K562 (cell line): ENCODE measurements at regions not wholly inside any gene's neighbourhood (a gene's known extent, or its start where the extent isn't known, plus 50 kb on each side); places are given as distances from the start of the nearest gene placed in this dataset.
A peak's percentile ranks its signal among the peaks of the same experiment; 100 is the strongest.

Source experiments
- ARID3A ChIP-seq: IDR thresholded peaks from 2 replicates; pipeline ENCODE4 v1.6.1; 2012; ENCODE audit warnings: low read depth, low read length, improper control_type of control experiment, borderline replicate concordance
- BCLAF1 ChIP-seq, 2 experiments: fragments of 450-650 bp in 1 of 2; IDR thresholded peaks; 2 replicates each; pipeline ENCODE4 v1.6.1; 2011 to 2017; ENCODE audit warnings: low read depth in 2 of 2, antibody characterized with exemption in 1 of 2, borderline replicate concordance in 1 of 2, low read length in 1 of 2, mild to moderate bottlenecking in 1 of 2, mixed read lengths in 1 of 2; ENCODE audit not compliant: control insufficient read depth in 1 of 2
- CBFB ChIP-seq: sonication (generic); formaldehyde crosslinking; IDR thresholded peaks from 2 replicates; pipeline ENCODE4 v1.4.0; 2020; ENCODE audit warnings: mild to moderate bottlenecking, missing genetic modification reagents
- HDGF ChIP-seq: fragments of 450-650 bp; IDR thresholded peaks from 2 replicates; pipeline ENCODE4 v1.6.1; 2016
- SAFB2 ChIP-seq: fragments of 200-400 bp; formaldehyde crosslinking; IDR thresholded peaks from 2 replicates; pipeline ENCODE4 v1.6.1; 2018; ENCODE audit warnings: borderline replicate concordance, low read length, low read depth, moderate library complexity; ENCODE audit not compliant: severe bottlenecking
- UBTF ChIP-seq, 2 experiments: IDR thresholded peaks; 2 replicates each; pipeline ENCODE4 v1.6.1; 2012; ENCODE audit warnings: improper control_type of control experiment in 2 of 2, low read depth in 2 of 2, low read length in 2 of 2, borderline replicate concordance in 1 of 2
- ZBTB40 ChIP-seq, 2 experiments: fragments of 450-650 bp in 1 of 2; sonication (generic) in 1 of 2; formaldehyde crosslinking in 1 of 2; IDR thresholded peaks; 2 replicates each; pipeline versions ENCODE4 v1.7.1 to v1.9.0; 2016 to 2022; ENCODE audit warnings: inconsistent platforms in 1 of 2, mild to moderate bottlenecking in 1 of 2, missing genetic modification reagents in 1 of 2
- ZC3H11A ChIP-seq: IDR thresholded peaks from 2 replicates; pipeline ENCODE4 v1.6.1; 2012; ENCODE audit warnings: low read depth, low read length, improper control_type of control experiment

GRCh38 chr6:16035488-16036080 lies 93.3 kb upstream of the MYLIP start (continued):
- TF ChIP-seq BCLAF1 (IDR thresholded peaks at IDR 0.05; ENCODE audit: borderline replicate concordance in 1 of 2, control insufficient read depth in 1 of 2, low read depth in 2 of 2, low read length in 1 of 2) (peak in 1 of 2 experiments; percentile 60; a peak in 1 of 4 replicates), CBFB (CRISPR knock-in tag) (no peak), HDGF (no peak), SAFB2 (no peak), ZBTB40 (IDR thresholded peaks at IDR 0.05) (no peak), ZBTB40 (CRISPR knock-in tag; IDR thresholded peaks at IDR 0.05) (no peak), UBTF (IDR thresholded peaks at IDR 0.05; ENCODE audit: borderline replicate concordance in 1 of 2, low read depth in 2 of 2, low read length in 2 of 2) (no peak), ZC3H11A (no peak), ARID3A (no peak)
